WTC11 (cell line): ENCODE measurements at regions not wholly inside any gene's neighbourhood (a gene's known extent, or its start where the extent isn't known, plus 50 kb on each side); places are given as distances from the start of the nearest gene placed in this dataset.

Source experiments
- ATAC-seq: fragments of 200-7000 bp; cut with Tn5 transposase; 2 replicates; pipeline ENCODE4 v1.10.0; 2021; ENCODE audit warnings: mild to moderate bottlenecking, moderate library complexity
- CTCF ChIA-PET: fragments of 300-600 bp; sonication (Branson Sonifier 250); formaldehyde crosslinking; loops from one replicate; lab custom pipeline; 2021; ENCODE audit warnings: antibody characterized with exemption; lab: Charles Lee
- POLR2A ChIA-PET: fragments of 350-600 bp; sonication (Branson Sonifier 250); formaldehyde crosslinking; loops from one replicate; lab custom pipeline; 2021; ENCODE audit warnings: antibody characterized with exemption; lab: Charles Lee
- DNase-seq: peaks from one replicate; pipeline ENCODE4 v3.0.0; 2021; ENCODE audit warnings: low spot score
- H3K27ac Mint-ChIP-seq: 2 replicates; pipeline ENCODE4 v1.8.0; 2021; ENCODE audit warnings: mixed read lengths
- H3K27me3 Mint-ChIP-seq: 2 replicates; pipeline ENCODE4 v1.8.0; 2021; ENCODE audit warnings: low read depth, mild to moderate bottlenecking, moderate library complexity, mixed read lengths
- H3K36me3 Mint-ChIP-seq: 2 replicates; pipeline ENCODE4 v1.8.0; 2021; ENCODE audit warnings: mixed read lengths
- H3K4me1 Mint-ChIP-seq: 2 replicates; pipeline ENCODE4 v1.8.0; 2022; ENCODE audit warnings: mixed read lengths
- H3K4me3 Mint-ChIP-seq: 2 replicates; pipeline ENCODE4 v1.8.0; 2021; ENCODE audit warnings: mild to moderate bottlenecking, moderate library complexity, mixed read lengths
- H3K9me3 Mint-ChIP-seq: 2 replicates; pipeline ENCODE4 v1.8.0; 2021; ENCODE audit warnings: mixed read lengths
- AFF4 ChIP-seq: sonication (generic); formaldehyde crosslinking; IDR thresholded peaks from 2 replicates; pipeline ENCODE4 v1.8.1; 2023; ENCODE audit warnings: mild to moderate bottlenecking, missing genetic modification reagents, borderline replicate concordance
- ATF1 ChIP-seq: sonication (generic); formaldehyde crosslinking; IDR thresholded peaks from 2 replicates; pipeline ENCODE4 v1.8.1; 2023; ENCODE audit warnings: mild to moderate bottlenecking, moderate library complexity, missing genetic modification reagents
- E2F5 ChIP-seq: sonication (generic); formaldehyde crosslinking; IDR thresholded peaks from 2 replicates; pipeline ENCODE4 v1.8.1; 2022; ENCODE audit warnings: mild to moderate bottlenecking, moderate library complexity, missing genetic modification reagents
- ERG ChIP-seq: fragments of 250-450 bp; sonication (Bioruptor Pico); IDR thresholded peaks from 2 replicates; pipeline ENCODE4 v1.8.0; 2021; ENCODE audit warnings: mild to moderate bottlenecking
- ESRRA ChIP-seq: sonication (generic); formaldehyde crosslinking; IDR thresholded peaks from 2 replicates; pipeline ENCODE4 v1.8.1; 2022; ENCODE audit warnings: mild to moderate bottlenecking, missing genetic modification reagents, borderline replicate concordance
- GRHL2 ChIP-seq: fragments of 250-450 bp; sonication (Bioruptor Pico); IDR thresholded peaks from 2 replicates; pipeline ENCODE4 v1.8.0; 2022; ENCODE audit warnings: mild to moderate bottlenecking, moderate library complexity; ENCODE audit not compliant: insufficient replicate concordance, severe bottlenecking
- GTF2I ChIP-seq: fragments of 250-450 bp; sonication (Bioruptor Pico); conservative IDR thresholded peaks from 2 replicates; pipeline ENCODE4 v1.4.0; 2021; ENCODE audit warnings: mild to moderate bottlenecking
- JAZF1 ChIP-seq: fragments of 250-450 bp; sonication (Bioruptor Pico); IDR thresholded peaks from 2 replicates; pipeline ENCODE4 v1.9.0; 2021; ENCODE audit warnings: moderate library complexity, mild to moderate bottlenecking, inconsistent platforms
- MYBL2 ChIP-seq: sonication (generic); formaldehyde crosslinking; IDR thresholded peaks from 2 replicates; pipeline ENCODE4 v1.8.1; 2023; ENCODE audit warnings: mild to moderate bottlenecking, moderate library complexity, missing genetic modification reagents
- NFYB ChIP-seq: sonication (generic); formaldehyde crosslinking; conservative IDR thresholded peaks from 2 replicates; pipeline ENCODE4 v1.8.0; 2022; ENCODE audit warnings: low read depth, missing genetic modification reagents
- OVOL2 ChIP-seq: fragments of 250-450 bp; sonication (Bioruptor Pico); IDR thresholded peaks from 2 replicates; pipeline ENCODE4 v1.9.0; 2021; ENCODE audit warnings: mild to moderate bottlenecking, borderline replicate concordance
- TP53 ChIP-seq: sonication (generic); formaldehyde crosslinking; IDR thresholded peaks from 2 replicates; pipeline ENCODE4 v1.8.1; 2023; ENCODE audit warnings: mild to moderate bottlenecking, missing genetic modification reagents
- ZNF219 ChIP-seq: sonication (generic); formaldehyde crosslinking; IDR thresholded peaks from 2 replicates; pipeline ENCODE4 v1.8.0; 2023; ENCODE audit warnings: missing genetic modification reagents, mild to moderate bottlenecking, borderline replicate concordance
- TF ChIP-seq, protein P1 (sequence below): fragments of 250-450 bp; sonication (Bioruptor Pico); IDR thresholded peaks from 2 replicates; pipeline ENCODE4 v1.9.0; 2021; ENCODE audit warnings: mild to moderate bottlenecking
- TF ChIP-seq, protein P2 (sequence below): sonication (generic); formaldehyde crosslinking; IDR thresholded peaks from 2 replicates; pipeline ENCODE4 v1.8.1; 2023; ENCODE audit warnings: mild to moderate bottlenecking, missing genetic modification reagents, moderate library complexity
- TF ChIP-seq, protein P3 (sequence below): fragments of 250-450 bp; sonication (Bioruptor Pico); IDR thresholded peaks from 2 replicates; pipeline ENCODE4 v2.1.2; 2022; ENCODE audit warnings: mild to moderate bottlenecking, moderate library complexity

- CTCF ChIA-PET, result no interaction called here
- Mint-ChIP-seq H3K4me1 (peaks cover 7% of the 10 kb centered on the region; the same call in 1 of the 2 replicates), H3K27me3 (no peaks in the 10 kb centered on the region), H3K4me3 (no peak overlapping the region), H3K27ac (no peak overlapping the region), H3K36me3 (no peaks in the 10 kb centered on the region), H3K9me3 (peaks cover 4% of the 10 kb centered on the region)
- DNase-seq, result no peak
- TF ChIP-seq GTF2I (CRISPR knock-in tag) (peak; percentile 85; the same call in 1 of the 2 replicates), ESRRA (CRISPR knock-in tag) (no peak)
- TF ChIP-seq, all 79 proteins: peak for 1
- ATAC-seq, result no peak
- POLR2A ChIA-PET, result no interaction called here
These were observed 55.3 kb upstream of the HIVEP1 start for GRCh38 chr6:11956781-11957180.

DNA sequence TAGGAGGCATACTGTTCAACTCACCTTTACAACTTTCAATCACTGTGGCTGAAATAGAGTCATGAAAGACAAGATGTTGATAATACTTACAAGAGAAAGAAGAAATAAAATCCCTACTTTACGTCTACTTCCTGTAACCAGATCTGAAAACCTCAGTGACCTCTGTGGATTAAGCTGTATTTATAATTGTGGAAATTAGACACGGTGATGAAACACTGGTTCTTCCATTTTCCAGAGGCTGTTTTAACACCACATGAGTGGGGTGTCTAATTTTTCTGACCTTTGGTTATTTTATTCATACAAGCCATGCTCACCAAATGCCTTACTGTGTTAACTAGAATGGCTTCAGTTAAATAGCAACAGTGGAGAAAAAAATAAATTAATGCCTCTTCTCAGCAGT lies 58.5 kb upstream of the HIVEP1 start:
- no peak for ATAC-seq
- no peak overlapping the region for H3K4me3 Mint-ChIP-seq
- CTCF ChIA-PET, result no interaction called here
- no peak overlapping the region for H3K27ac Mint-ChIP-seq
- DNase-seq, result no peak
- TF ChIP-seq E2F5 (CRISPR knock-in tag), result no peak
- no peak for TF ChIP-seq MYBL2 (CRISPR knock-in tag)
- no peak for TF ChIP-seq ATF1 (CRISPR knock-in tag)
- TF ChIP-seq ZNF219, result no peak
- TF ChIP-seq GRHL2 (CRISPR knock-in tag), result no peak
- TF ChIP-seq NFYB (CRISPR knock-in tag), result no peak
- TF ChIP-seq, all 79 proteins: peak for 0
- Mint-ChIP-seq H3K4me1 (no peaks in the 10 kb centered on the region), H3K36me3 (no peaks in the 10 kb centered on the region), H3K27me3 (no peaks in the 10 kb centered on the region), H3K9me3 (peaks cover 4% of the 10 kb centered on the region)
- POLR2A ChIA-PET, result no interaction called here

- ChIA-PET POLR2A (interaction anchor here (0.6 kb wide), 1 partner anchor 198 kb away, joined by 3 read pairs; no protein-coding TSS in a partner anchor), CTCF (no interaction called here)
- Mint-ChIP-seq H3K4me1 (no peaks in the 10 kb centered on the region), H3K27me3 (no peaks in the 10 kb centered on the region), H3K4me3 (no peak overlapping the region), H3K36me3 (no peaks in the 10 kb centered on the region), H3K9me3 (peaks cover 4% of the 10 kb centered on the region), H3K27ac (no peak overlapping the region)
- TF ChIP-seq ERG (CRISPR knock-in tag) (no peak), ATF1 (CRISPR knock-in tag) (no peak), GTF2I (CRISPR knock-in tag) (no peak), TP53 (CRISPR knock-in tag) (no peak), JAZF1 (CRISPR knock-in tag) (no peak), AFF4 (CRISPR knock-in tag) (no peak), MYBL2 (CRISPR knock-in tag) (no peak), OVOL2 (CRISPR knock-in tag) (no peak)
- TF ChIP-seq, protein P1, sequence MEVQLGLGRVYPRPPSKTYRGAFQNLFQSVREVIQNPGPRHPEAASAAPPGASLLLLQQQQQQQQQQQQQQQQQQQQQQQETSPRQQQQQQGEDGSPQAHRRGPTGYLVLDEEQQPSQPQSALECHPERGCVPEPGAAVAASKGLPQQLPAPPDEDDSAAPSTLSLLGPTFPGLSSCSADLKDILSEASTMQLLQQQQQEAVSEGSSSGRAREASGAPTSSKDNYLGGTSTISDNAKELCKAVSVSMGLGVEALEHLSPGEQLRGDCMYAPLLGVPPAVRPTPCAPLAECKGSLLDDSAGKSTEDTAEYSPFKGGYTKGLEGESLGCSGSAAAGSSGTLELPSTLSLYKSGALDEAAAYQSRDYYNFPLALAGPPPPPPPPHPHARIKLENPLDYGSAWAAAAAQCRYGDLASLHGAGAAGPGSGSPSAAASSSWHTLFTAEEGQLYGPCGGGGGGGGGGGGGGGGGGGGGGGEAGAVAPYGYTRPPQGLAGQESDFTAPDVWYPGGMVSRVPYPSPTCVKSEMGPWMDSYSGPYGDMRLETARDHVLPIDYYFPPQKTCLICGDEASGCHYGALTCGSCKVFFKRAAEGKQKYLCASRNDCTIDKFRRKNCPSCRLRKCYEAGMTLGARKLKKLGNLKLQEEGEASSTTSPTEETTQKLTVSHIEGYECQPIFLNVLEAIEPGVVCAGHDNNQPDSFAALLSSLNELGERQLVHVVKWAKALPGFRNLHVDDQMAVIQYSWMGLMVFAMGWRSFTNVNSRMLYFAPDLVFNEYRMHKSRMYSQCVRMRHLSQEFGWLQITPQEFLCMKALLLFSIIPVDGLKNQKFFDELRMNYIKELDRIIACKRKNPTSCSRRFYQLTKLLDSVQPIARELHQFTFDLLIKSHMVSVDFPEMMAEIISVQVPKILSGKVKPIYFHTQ, result no peak
- TF ChIP-seq, protein P2, sequence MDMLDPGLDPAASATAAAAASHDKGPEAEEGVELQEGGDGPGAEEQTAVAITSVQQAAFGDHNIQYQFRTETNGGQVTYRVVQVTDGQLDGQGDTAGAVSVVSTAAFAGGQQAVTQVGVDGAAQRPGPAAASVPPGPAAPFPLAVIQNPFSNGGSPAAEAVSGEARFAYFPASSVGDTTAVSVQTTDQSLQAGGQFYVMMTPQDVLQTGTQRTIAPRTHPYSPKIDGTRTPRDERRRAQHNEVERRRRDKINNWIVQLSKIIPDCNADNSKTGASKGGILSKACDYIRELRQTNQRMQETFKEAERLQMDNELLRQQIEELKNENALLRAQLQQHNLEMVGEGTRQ (CRISPR knock-in tag), result no peak
- TF ChIP-seq, protein P3, sequence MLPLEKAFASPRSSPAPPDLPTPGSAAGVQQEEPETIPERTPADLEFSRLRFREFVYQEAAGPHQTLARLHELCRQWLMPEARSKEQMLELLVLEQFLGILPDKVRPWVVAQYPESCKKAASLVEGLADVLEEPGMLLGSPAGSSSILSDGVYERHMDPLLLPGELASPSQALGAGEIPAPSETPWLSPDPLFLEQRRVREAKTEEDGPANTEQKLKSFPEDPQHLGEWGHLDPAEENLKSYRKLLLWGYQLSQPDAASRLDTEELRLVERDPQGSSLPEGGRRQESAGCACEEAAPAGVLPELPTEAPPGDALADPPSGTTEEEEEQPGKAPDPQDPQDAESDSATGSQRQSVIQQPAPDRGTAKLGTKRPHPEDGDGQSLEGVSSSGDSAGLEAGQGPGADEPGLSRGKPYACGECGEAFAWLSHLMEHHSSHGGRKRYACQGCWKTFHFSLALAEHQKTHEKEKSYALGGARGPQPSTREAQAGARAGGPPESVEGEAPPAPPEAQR (CRISPR knock-in tag), result no peak
- ATAC-seq (no peak), DNase-seq (no peak)
These were observed 59.8 kb upstream of the HIVEP1 start for GRCh38 chr6:11952316-11952715.
